Fibroblast of lung (primary cell): ENCODE measurements at regions not wholly inside any gene's neighbourhood (a gene's known extent, or its start where the extent isn't known, plus 50 kb on each side); places are given as distances from the start of the nearest gene placed in this dataset.

Source experiments
- CTCF ChIP-seq, 2 donors: IDR thresholded peaks in 1 of 2; conservative IDR thresholded peaks in 1 of 2; 1 replicate in 1 of 2; 2 replicates in 1 of 2; pipeline ENCODE4 v1.5.1; 2011 to 2012; ENCODE audit warnings: low read length in 2 of 2, control low read depth in 1 of 2, inconsistent platforms in 1 of 2, low read depth in 1 of 2, mild to moderate bottlenecking in 1 of 2
- EZH2 ChIP-seq: IDR thresholded peaks from 2 replicates; pipeline ENCODE4 v1.5.1; 2012; ENCODE audit warnings: low read length, control low read depth, mild to moderate bottlenecking; ENCODE audit errors: missing control alignments

DNA sequence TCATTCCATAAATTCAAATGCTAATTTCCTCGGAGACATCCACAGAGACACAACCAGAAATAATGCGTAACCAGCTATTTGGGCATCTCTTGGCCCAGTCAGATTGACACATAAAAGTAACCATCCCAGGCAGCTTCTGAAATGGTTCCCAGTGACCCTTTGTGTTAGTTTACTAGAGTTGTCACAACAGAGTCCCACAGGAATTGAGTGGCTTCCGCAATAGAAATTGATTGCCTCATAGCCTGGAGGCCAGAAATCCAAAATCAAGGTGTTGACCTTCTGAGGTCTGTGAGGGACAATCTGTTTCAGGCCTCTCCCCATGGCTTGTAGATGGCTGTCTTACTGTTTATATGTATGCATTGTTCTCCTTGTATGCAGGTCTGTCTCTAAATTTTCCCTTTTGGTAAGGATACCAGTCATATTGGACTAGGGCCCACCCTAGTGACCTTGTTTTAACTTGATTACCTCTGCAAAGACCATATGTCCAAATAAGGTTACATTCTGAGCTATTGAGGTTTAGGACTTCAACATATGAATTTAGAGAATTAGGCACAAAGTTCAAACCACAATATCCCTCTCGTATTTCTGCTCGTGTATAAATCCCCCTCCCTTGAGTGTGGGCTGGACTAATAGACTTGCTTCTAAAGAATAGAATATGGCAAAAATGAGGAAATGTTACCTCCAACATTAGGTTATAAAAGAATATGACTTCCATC, 78.2 kb upstream of the FGGY start:
- TF ChIP-seq EZH2 (no peak), CTCF (conservative IDR thresholded peaks at IDR 0.05 in 1 of 2, IDR thresholded peaks at IDR 0.05 in 1 of 2; ENCODE audit: low read depth in 1 of 2, low read length in 2 of 2) (no peak)
